WTC11 (cell line): ENCODE measurements at regions not wholly inside any gene's neighbourhood (a gene's known extent, or its start where the extent isn't known, plus 50 kb on each side); places are given as distances from the start of the nearest gene placed in this dataset.

ENCODE experiments used
- CBFB ChIP-seq: sonication (generic); formaldehyde crosslinking; IDR thresholded peaks from 2 replicates; pipeline ENCODE4 v1.8.1; 2022; ENCODE audit warnings: mild to moderate bottlenecking, low read depth, missing genetic modification reagents
- NR3C1 ChIP-seq: sonication (generic); formaldehyde crosslinking; conservative IDR thresholded peaks from 2 replicates; pipeline ENCODE4 v1.8.1; 2023; ENCODE audit warnings: low read depth, mild to moderate bottlenecking, missing genetic modification reagents

DNA sequence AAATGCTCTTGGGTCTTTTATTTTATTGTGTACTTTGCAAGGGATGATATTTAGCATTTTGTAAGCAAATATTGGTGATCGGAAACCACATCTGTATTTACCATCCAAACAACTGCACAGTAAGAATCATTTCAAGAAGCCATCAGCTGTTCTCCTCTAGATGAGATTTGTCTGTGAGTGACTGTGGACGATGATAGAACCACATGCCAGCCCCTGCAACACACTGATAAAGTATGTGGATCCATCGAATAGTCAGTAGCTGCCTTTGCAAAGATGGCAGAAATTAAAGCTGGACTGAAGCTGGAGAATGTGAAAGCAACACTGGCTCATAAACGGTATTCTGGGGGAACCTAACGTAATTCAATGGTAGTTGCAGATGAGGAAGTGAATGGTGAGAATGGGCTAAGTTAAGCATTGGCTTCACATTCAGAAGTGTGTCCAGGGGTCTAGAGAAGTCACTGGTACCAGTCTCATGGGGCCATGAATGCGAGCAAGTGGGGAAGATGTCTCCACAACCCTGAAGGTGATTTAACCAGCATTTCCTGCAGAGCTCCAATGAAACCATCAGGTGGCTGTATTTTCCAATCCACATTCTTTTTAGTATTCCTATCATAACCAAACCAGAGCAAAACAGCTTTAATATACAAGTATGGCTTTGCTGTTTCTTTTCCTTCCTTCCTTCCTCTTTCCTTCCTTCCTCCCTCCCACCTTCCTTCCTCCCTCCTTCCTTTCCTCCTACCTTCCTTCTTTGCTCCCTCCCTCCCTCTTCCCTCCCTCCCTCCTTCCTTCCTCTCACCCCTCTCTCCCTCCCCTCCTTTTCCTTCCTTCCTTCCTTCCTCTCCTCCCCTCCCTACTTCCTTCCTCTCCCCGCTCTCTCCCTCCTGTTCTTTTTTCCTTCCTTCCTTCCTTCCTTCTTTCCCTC is 169.4 kb downstream of the ABCA8 start:
- TF ChIP-seq CBFB (no peak), NR3C1 (CRISPR knock-in tag) (no peak)
